GM12865 (cell line): ENCODE measurements at regions not wholly inside any gene's neighbourhood (a gene's known extent, or its start where the extent isn't known, plus 50 kb on each side); places are given as distances from the start of the nearest gene placed in this dataset.
"Not testable (repeated sequence)": the region's sequence is repeated elsewhere in the genome, so short reads cannot be mapped to it uniquely, and the experiment has no call there.

Experiments used
- DNase-seq: peaks from one replicate; pipeline ENCODE4 v3.0.0; 2010; ENCODE audit warnings: low read depth
- H3K4me3 ChIP-seq: 2 replicates; pipeline ENCODE4 v1.5.1; 2011; ENCODE audit warnings: mild to moderate bottlenecking, low read depth, low read length, control low read depth
- TF ChIP-seq, protein P1 (sequence below): IDR thresholded peaks from 2 replicates; pipeline ENCODE4 v1.5.1; 2011; ENCODE audit warnings: low read length, control low read depth, low read depth, inconsistent platforms; ENCODE audit not compliant: insufficient read depth; ENCODE audit errors: missing control alignments

DNA sequence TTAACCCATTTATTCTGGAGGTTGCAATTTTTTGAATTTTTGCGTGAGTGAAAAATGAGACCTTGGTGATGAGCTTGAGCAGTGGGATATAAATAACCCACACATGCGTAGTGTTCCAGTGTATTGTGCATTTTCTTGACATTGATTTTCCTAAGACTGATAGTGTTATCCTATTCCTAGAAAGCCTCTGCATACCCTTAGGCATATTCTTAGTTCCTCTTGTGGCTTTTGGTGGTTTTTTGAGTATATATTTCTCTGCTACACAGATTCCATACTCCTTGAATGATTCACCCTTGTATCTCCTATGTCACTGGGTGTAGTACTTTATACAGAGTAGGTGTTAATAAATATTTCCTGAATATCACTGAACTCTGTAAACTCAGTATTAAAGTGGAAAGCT is 363.4 kb upstream of the PDE3A start:
- TF ChIP-seq, protein P1, sequence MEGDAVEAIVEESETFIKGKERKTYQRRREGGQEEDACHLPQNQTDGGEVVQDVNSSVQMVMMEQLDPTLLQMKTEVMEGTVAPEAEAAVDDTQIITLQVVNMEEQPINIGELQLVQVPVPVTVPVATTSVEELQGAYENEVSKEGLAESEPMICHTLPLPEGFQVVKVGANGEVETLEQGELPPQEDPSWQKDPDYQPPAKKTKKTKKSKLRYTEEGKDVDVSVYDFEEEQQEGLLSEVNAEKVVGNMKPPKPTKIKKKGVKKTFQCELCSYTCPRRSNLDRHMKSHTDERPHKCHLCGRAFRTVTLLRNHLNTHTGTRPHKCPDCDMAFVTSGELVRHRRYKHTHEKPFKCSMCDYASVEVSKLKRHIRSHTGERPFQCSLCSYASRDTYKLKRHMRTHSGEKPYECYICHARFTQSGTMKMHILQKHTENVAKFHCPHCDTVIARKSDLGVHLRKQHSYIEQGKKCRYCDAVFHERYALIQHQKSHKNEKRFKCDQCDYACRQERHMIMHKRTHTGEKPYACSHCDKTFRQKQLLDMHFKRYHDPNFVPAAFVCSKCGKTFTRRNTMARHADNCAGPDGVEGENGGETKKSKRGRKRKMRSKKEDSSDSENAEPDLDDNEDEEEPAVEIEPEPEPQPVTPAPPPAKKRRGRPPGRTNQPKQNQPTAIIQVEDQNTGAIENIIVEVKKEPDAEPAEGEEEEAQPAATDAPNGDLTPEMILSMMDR: no peak
- no peak for DNase-seq
- no peak overlapping the region for H3K4me3 ChIP-seq

DNA sequence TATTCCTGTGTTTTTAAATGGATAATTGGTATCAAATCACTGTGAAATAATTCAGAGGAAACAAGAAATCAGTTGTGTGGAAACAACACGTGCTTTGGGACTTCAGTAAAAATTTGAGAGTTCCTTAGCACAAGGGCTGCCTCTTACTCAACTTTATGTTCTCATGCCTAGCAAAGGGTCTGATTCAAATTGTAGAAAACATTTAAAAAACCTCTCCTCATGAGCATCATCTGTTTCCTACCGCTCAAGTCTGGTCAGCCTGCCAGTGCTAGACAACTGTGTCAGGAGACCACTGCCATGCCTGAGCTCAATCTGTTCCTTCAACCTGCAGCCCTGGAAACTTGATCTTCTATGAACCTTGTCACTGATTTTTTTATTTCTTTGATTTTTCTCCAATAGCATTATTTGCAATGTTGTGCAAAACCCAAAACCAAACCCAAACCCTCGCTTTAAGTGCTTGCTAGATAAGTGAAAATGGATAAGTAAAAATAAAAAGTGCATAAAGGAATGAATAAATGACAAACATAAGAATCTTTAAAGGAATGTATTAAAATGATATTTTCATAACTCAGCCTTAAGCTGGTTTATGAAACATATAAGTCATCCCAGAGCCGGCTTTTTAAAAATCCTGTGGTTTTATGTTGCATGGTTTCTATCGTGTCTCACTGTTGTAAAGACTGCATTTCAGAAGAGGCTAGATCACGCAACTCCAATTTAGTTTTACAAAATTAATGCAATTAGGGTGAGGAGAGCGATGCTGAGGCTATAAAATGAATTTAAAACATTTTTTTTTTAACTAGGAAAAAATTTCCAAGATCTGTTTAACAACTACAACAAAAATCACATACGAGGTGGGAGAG is 361.2 kb upstream of the PDE3A start:
- TF ChIP-seq, protein P1: no peak
- no peak for DNase-seq

DNA sequence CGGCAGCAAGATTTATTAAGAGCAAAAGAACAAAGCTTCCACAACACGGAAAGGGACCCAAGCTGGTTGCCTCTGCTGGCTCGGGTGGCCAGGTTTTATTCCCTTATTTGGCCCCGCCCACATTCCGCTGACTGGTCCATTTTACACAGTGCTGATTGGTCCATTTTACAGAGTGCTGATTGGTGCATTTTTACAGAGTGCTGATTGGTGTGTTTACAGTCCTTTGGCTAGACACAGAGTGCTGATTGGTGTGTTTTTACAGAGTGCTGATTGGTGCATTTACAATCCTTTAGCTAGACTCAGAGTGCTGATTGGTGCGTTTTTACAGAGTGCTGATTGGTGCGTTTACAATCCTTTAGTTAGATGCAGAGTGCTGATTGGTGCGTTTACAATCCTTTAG is 358.4 kb upstream of the PDE3A start:
- DNase-seq, H3K4me3 ChIP-seq: not testable (repeated sequence)

More for the DNA sequence above, 361.2 kb upstream of the PDE3A start:
- H3K4me3 ChIP-seq: no peak overlapping the region

DNA sequence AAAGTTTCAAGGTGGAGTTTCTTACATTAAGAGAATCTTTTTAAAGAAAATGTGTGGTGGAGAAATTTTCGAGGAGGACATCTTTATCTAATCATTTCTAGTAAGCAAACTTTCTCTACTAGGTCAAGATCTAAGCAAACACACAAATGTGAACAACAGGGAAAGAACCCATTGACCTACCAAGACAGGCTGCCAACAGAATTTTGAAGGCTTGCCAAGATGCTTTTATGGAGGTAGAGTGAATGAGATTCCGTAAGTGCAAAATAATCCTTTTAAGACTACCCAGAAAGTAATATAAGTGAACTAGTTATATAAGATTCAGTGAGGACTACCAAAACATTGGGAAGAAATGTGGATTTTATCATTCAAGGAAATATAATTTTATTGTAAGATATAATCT is 357.1 kb upstream of the PDE3A start:
- TF ChIP-seq, protein P1: no peak
- DNase-seq: no peak
- no peak overlapping the region for H3K4me3 ChIP-seq

DNA sequence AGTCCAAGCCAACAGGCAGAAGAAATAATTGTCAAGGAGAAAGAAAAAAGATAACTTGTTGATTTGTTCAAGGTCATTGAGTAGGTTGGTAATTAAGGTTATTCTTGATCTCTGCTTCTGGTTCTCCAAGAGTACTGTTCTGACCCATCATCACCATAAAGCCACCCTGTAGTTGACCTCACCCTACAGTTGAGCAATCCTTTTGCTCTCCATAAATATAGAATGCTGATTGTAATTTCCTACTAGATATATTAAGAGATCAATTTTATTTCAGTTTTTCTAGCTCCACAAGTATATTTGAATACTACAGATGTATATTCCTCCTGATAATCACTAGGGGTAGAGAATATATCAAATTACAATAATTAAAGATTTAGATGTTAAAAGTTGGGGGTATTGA is 350.5 kb upstream of the PDE3A start:
- H3K4me3 ChIP-seq: no peak overlapping the region
- no peak for DNase-seq
- TF ChIP-seq, protein P1: no peak

DNA sequence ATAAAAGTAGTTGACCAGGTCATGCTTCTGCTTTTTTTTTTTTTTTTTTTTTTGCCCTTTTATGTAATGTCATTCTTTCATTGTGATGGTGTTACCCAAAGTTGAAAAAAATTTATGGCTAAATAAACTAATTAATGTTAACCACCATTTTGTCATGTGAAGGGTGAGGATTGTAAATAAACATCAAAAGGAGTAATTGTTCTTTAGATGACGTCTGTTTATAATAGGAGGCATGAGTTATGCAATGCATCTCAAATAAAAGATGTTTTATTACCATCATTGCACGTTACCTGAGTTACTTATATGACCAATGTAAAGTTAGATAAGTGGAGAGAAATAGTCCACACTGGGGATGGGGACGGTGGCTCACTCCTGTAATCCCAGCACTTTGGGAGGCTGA is 349.9 kb upstream of the PDE3A start:
- TF ChIP-seq, protein P1: no peak
- no peak overlapping the region for H3K4me3 ChIP-seq
- DNase-seq: no peak

DNA sequence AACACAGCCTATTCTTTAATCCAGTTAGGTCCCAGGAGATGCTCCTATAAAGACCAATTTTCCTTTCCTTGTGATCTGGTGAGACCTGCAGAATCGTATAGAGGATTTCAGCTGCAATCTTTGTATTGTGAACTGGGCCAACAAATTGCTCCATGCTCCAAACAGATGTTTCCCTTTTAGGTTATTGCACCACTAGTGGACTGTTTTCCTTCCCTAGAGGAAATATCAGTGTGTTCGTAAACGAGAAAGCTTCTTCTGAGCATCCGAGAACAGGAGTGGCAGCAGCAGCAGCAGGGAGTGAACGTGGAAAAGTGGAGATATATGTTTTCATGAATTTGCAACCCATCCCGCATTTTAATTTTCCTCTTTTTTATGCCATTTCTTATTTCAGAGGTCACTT is 344.1 kb upstream of the PDE3A start:
- TF ChIP-seq, protein P1: no peak
- no peak overlapping the region for H3K4me3 ChIP-seq
- DNase-seq: no peak
